22Rv1 (cell line): ENCODE measurements at regions not wholly inside any gene's neighbourhood (a gene's known extent, or its start where the extent isn't known, plus 50 kb on each side); places are given as distances from the start of the nearest gene placed in this dataset.

Experiments used
- H3K27ac ChIP-seq: fragments of 450-650 bp; 2 replicates; pipeline ENCODE4 v1.5.1; 2017
- ZFX ChIP-seq: fragments of 450-650 bp; IDR thresholded peaks from 2 replicates; pipeline ENCODE4 v1.6.1; 2017; ENCODE audit warnings: antibody characterized with exemption, borderline replicate concordance
- TF ChIP-seq, protein P1 (sequence below): fragments of 450-650 bp; IDR thresholded peaks from 2 replicates; pipeline ENCODE4 v1.5.1; 2017; ENCODE audit warnings: mild to moderate bottlenecking

DNA sequence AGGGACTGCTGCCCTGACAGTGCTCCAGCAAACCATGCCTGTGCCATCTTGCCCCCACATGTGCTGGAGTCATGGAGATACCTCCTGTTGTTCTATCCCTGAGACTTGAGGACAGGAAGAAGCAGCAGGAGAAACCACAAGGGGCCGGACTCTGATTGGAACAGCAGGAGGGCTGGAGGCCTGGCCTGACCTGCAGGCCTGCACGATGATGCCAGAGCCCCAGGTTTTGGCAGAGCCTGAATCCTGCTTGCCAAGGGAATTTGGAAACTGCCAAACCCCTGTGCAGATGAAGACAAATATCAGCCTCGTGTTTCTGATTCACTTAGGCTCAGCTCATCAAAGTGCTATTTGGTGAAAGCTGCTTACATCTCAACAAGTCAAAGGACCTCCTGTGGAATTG, 177.6 kb downstream of the MAFB start:
- TF ChIP-seq, protein P1, sequence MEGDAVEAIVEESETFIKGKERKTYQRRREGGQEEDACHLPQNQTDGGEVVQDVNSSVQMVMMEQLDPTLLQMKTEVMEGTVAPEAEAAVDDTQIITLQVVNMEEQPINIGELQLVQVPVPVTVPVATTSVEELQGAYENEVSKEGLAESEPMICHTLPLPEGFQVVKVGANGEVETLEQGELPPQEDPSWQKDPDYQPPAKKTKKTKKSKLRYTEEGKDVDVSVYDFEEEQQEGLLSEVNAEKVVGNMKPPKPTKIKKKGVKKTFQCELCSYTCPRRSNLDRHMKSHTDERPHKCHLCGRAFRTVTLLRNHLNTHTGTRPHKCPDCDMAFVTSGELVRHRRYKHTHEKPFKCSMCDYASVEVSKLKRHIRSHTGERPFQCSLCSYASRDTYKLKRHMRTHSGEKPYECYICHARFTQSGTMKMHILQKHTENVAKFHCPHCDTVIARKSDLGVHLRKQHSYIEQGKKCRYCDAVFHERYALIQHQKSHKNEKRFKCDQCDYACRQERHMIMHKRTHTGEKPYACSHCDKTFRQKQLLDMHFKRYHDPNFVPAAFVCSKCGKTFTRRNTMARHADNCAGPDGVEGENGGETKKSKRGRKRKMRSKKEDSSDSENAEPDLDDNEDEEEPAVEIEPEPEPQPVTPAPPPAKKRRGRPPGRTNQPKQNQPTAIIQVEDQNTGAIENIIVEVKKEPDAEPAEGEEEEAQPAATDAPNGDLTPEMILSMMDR = no peak
- no peak for TF ChIP-seq ZFX

DNA sequence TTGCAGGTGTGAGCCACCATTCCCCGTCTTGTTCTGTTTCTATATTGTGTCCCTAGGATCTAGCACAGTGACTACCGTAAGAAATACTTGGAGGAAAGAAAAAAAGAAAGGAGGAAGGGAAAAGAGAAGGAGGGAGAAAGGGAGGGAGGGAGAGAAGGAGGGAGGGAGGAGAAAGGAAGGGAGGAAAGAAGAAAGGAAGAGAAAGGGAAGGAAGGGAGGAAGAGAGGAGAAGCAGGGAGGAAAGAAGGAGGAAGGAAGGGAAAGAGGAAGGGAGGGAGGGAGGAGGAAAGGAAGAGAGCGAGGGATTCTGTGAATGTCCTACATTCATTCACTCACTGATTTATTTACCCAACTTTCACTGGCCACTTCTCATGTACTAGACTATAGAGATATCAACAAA, 178.4 kb downstream of the MAFB start:
- no peak overlapping the region for H3K27ac ChIP-seq
- TF ChIP-seq ZFX = no peak
- TF ChIP-seq, protein P1 = no peak

More for the DNA sequence above, 177.6 kb downstream of the MAFB start:
- H3K27ac ChIP-seq = no peak overlapping the region

DNA sequence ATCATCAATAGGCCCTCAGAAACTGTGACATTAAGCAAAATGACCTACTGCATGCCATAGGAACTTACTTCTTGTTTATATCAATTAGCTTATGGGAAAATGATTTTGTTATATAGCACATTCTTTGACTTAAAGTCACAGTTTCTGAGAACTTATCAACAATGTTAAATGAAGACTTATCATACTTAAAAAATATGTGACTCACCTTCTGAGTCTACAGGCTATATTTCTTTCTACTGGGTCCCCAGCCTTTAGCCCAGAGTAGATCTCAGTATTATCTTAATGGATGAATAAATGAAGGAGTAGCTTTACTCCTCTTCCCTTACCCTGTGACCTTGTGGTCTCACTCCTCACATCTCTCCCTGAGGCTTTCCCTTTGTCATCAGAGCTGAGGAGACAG, 180.2 kb downstream of the MAFB start:
- no peak overlapping the region for H3K27ac ChIP-seq
- TF ChIP-seq ZFX = no peak
- TF ChIP-seq, protein P1 = no peak

DNA sequence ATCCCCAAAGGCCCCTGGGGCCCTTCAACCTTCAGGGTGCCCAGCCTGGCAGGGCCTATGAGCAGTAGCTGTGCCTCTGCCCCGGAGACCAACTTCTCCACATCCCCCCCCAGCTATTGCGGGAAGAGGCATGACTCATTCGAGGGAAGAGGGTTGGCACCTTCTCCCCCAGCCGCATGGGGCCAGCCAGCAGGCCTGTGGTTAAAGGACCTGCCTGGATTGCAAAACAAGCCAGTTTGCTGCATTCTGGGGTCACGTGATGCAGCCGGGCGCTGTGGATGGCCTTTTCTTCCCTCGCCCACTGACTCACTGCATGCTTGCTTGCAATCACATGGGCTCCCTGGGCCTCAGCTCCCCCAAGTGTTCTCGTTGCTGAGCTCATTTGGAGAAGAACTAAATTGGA, 182.5 kb downstream of the MAFB start:
- no peak for TF ChIP-seq ZFX
- TF ChIP-seq, protein P1 = no peak
- no peak overlapping the region for H3K27ac ChIP-seq

DNA sequence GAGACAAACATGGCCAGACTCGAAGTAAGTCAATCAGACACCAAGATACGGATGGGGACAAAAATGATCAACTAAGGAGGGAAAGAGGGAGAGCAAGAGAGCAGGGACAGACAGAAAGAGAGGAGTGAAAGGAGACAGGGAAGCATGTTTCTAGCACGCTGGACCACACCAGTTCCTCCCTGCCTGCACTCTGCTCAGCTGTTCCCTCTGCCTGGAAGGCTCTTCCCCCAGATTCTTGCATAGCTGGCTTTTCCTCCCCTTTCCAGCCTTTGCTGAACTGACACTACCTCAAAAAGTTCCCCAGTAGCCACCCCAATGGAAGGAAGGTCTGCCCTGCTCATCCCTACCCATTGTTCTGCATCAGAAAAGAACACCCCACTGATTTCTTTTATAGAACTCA, 185.9 kb downstream of the MAFB start:
- TF ChIP-seq, protein P1 = no peak
- no peak for TF ChIP-seq ZFX
- no peak overlapping the region for H3K27ac ChIP-seq

DNA sequence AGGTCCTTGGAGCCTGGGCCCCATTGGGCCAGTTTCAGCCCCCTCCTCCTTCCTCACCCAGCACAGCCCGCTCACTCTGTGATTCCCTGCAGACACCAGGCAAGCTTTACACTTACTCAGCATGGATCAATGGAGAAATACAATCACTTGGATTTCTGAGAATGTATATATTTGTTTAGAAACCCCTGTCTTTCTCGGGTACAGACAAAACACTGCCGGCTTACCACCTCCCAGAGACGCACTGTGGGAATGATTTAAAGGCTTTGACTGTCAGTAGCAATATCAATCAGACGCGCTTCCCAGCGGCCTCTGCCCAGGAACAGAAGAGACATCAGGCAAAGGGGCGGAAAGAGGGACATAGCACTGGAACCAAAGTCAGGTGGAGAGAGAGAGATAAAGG, 186.5 kb downstream of the MAFB start:
- TF ChIP-seq ZFX = no peak
- TF ChIP-seq, protein P1 = no peak
- no peak overlapping the region for H3K27ac ChIP-seq

DNA sequence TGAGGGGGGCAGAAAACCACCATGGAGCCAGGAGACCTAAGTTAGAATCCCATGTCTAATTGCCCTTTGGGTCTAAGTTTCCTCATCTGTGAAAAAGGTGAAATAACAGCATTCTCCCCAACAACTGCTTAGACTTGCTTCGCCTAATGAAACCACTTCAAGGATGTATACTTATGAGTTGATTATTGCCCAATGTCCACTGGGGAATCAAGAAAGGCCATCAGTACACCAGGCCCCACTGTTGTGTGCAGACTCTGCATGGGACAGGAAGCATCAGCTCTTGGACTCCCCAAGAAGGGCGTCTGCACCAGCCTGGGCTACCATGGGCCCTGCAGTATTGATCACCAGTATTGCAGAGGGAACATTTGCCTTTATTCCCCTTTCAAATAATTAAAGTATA, 189.6 kb downstream of the MAFB start:
- no peak for TF ChIP-seq ZFX
- TF ChIP-seq, protein P1 = no peak

More for the DNA sequence above, 189.6 kb downstream of the MAFB start:
- no peak overlapping the region for H3K27ac ChIP-seq
